DND-41 (cell line): ENCODE measurements at regions not wholly inside any gene's neighbourhood (a gene's known extent, or its start where the extent isn't known, plus 50 kb on each side); places are given as distances from the start of the nearest gene placed in this dataset.

Experiments used
- CTCF ChIP-seq: IDR thresholded peaks from 2 replicates; pipeline ENCODE4 v1.5.1; 2012; ENCODE audit warnings: borderline replicate concordance, low read length, moderate library complexity, mild to moderate bottlenecking; ENCODE audit not compliant: poor library complexity, severe bottlenecking; ENCODE audit errors: extremely low read depth
- EZH2 ChIP-seq: IDR thresholded peaks from 3 replicates; pipeline ENCODE4 v1.6.1; 2012; ENCODE audit warnings: borderline replicate concordance, low read depth, mild to moderate bottlenecking, moderate library complexity, low read length, inconsistent platforms; ENCODE audit not compliant: severe bottlenecking

- TF ChIP-seq CTCF (no peak), EZH2 (no peak)
Observed at GRCh38 chr18:45417392-45417791, 197.9 kb upstream of the SLC14A2 start.
